WTC11 (cell line): ENCODE measurements at regions not wholly inside any gene's neighbourhood (a gene's known extent, or its start where the extent isn't known, plus 50 kb on each side); places are given as distances from the start of the nearest gene placed in this dataset.

Experiments used
- ATAC-seq: fragments of 200-7000 bp; cut with Tn5 transposase; 2 replicates; pipeline ENCODE4 v1.10.0; 2021; ENCODE audit warnings: mild to moderate bottlenecking, moderate library complexity
- CTCF ChIA-PET: fragments of 300-600 bp; sonication (Branson Sonifier 250); formaldehyde crosslinking; loops from one replicate; lab custom pipeline; 2021; ENCODE audit warnings: antibody characterized with exemption; lab: Charles Lee
- POLR2A ChIA-PET: fragments of 350-600 bp; sonication (Branson Sonifier 250); formaldehyde crosslinking; loops from one replicate; lab custom pipeline; 2021; ENCODE audit warnings: antibody characterized with exemption; lab: Charles Lee
- DNase-seq: peaks from one replicate; pipeline ENCODE4 v3.0.0; 2021; ENCODE audit warnings: low spot score
- H3K27ac Mint-ChIP-seq: 2 replicates; pipeline ENCODE4 v1.8.0; 2021; ENCODE audit warnings: mixed read lengths
- H3K27me3 Mint-ChIP-seq: 2 replicates; pipeline ENCODE4 v1.8.0; 2021; ENCODE audit warnings: low read depth, mild to moderate bottlenecking, moderate library complexity, mixed read lengths
- H3K36me3 Mint-ChIP-seq: 2 replicates; pipeline ENCODE4 v1.8.0; 2021; ENCODE audit warnings: mixed read lengths
- H3K4me1 Mint-ChIP-seq: 2 replicates; pipeline ENCODE4 v1.8.0; 2022; ENCODE audit warnings: mixed read lengths
- H3K4me3 Mint-ChIP-seq: 2 replicates; pipeline ENCODE4 v1.8.0; 2021; ENCODE audit warnings: mild to moderate bottlenecking, moderate library complexity, mixed read lengths
- H3K9me3 Mint-ChIP-seq: 2 replicates; pipeline ENCODE4 v1.8.0; 2021; ENCODE audit warnings: mixed read lengths
- CREM ChIP-seq: sonication (generic); formaldehyde crosslinking; IDR thresholded peaks from 2 replicates; pipeline ENCODE4 v1.8.1; 2022; ENCODE audit warnings: mild to moderate bottlenecking, missing genetic modification reagents, moderate library complexity
- ESRRA ChIP-seq: sonication (generic); formaldehyde crosslinking; IDR thresholded peaks from 2 replicates; pipeline ENCODE4 v1.8.1; 2022; ENCODE audit warnings: mild to moderate bottlenecking, missing genetic modification reagents, borderline replicate concordance
- ETV6 ChIP-seq: sonication (generic); formaldehyde crosslinking; IDR thresholded peaks from 2 replicates; pipeline ENCODE4 v1.8.1; 2022; ENCODE audit warnings: mild to moderate bottlenecking, missing genetic modification reagents
- FOXP1 ChIP-seq: sonication (generic); formaldehyde crosslinking; IDR thresholded peaks from 2 replicates; pipeline ENCODE4 v1.8.0; 2022; ENCODE audit warnings: missing genetic modification reagents, mild to moderate bottlenecking, moderate library complexity, borderline replicate concordance
- GABPB1 ChIP-seq: sonication (generic); formaldehyde crosslinking; IDR thresholded peaks from 2 replicates; pipeline ENCODE4 v1.8.1; 2023; ENCODE audit warnings: mild to moderate bottlenecking, missing genetic modification reagents
- HMGXB4 ChIP-seq: sonication (generic); formaldehyde crosslinking; IDR thresholded peaks from 2 replicates; pipeline ENCODE4 v1.8.1; 2023; ENCODE audit warnings: mild to moderate bottlenecking, moderate library complexity, missing genetic modification reagents
- MYBL2 ChIP-seq: sonication (generic); formaldehyde crosslinking; IDR thresholded peaks from 2 replicates; pipeline ENCODE4 v1.8.1; 2023; ENCODE audit warnings: mild to moderate bottlenecking, moderate library complexity, missing genetic modification reagents
- TEAD1 ChIP-seq: sonication (generic); formaldehyde crosslinking; IDR thresholded peaks from 2 replicates; pipeline ENCODE4 v1.8.0; 2022; ENCODE audit warnings: mild to moderate bottlenecking, missing genetic modification reagents
- ZNF121 ChIP-seq: sonication (generic); formaldehyde crosslinking; IDR thresholded peaks from 2 replicates; pipeline ENCODE4 v1.8.0; 2023; ENCODE audit warnings: missing genetic modification reagents
- ZNF232 ChIP-seq: sonication (generic); formaldehyde crosslinking; IDR thresholded peaks from 2 replicates; pipeline ENCODE4 v1.8.0; 2022; ENCODE audit warnings: mild to moderate bottlenecking, missing genetic modification reagents
- ZNF281 ChIP-seq: sonication (generic); formaldehyde crosslinking; IDR thresholded peaks from 2 replicates; pipeline ENCODE4 v1.8.0; 2023; ENCODE audit warnings: mild to moderate bottlenecking, missing genetic modification reagents
- ZNF396 ChIP-seq: fragments of 250-450 bp; sonication (Bioruptor Pico); IDR thresholded peaks from 2 replicates; pipeline ENCODE4 v1.8.0; 2021; ENCODE audit warnings: mild to moderate bottlenecking, moderate library complexity, borderline replicate concordance
- ZNF532 ChIP-seq: fragments of 250-450 bp; sonication (Bioruptor Pico); IDR thresholded peaks from 2 replicates; pipeline ENCODE4 v1.9.0; 2021; ENCODE audit warnings: mild to moderate bottlenecking, borderline replicate concordance
- TF ChIP-seq, protein P1 (sequence below): fragments of 250-450 bp; sonication (Bioruptor Pico); IDR thresholded peaks from 2 replicates; pipeline ENCODE4 v1.9.0; 2021; ENCODE audit warnings: moderate library complexity, mild to moderate bottlenecking, inconsistent platforms, borderline replicate concordance
- TF ChIP-seq, protein P2 (sequence below): fragments of 250-450 bp; sonication (Bioruptor Pico); IDR thresholded peaks from 2 replicates; pipeline ENCODE4 v1.8.0; 2021; ENCODE audit warnings: mild to moderate bottlenecking
- TF ChIP-seq, protein P3 (sequence below): sonication (generic); formaldehyde crosslinking; IDR thresholded peaks from 2 replicates; pipeline ENCODE4 v1.8.0; 2023; ENCODE audit warnings: missing genetic modification reagents

DNA sequence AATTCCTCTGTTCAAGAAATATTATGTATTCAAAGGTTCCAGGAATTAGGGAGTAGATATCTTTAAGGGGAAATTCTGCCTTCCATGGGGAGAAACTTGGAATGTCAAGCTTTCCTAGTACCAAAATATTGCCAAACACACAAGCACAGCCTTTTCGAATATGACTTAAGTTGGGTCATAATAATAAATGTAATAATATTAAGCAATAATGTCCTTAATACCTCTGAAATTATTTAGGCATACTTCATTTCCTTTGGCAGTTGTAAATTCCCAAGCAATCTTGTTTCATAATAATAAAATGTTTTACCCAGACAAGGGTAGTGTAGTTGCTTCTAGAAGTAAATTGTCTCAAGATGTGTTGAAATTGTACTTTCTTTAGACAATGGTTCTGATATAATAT is 630.3 kb upstream of the CDH18 start (continued):
- no peak for TF ChIP-seq ZNF396 (CRISPR knock-in tag)
- TF ChIP-seq, protein P1, sequence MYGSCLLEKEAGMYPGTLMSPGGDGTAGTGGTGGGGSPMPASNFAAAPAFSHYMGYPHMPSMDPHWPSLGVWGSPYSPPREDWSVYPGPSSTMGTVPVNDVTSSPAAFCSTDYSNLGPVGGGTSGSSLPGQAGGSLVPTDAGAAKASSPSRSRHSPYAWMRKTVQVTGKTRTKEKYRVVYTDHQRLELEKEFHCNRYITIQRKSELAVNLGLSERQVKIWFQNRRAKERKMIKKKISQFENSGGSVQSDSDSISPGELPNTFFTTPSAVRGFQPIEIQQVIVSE, result no peak
- TF ChIP-seq, protein P2, sequence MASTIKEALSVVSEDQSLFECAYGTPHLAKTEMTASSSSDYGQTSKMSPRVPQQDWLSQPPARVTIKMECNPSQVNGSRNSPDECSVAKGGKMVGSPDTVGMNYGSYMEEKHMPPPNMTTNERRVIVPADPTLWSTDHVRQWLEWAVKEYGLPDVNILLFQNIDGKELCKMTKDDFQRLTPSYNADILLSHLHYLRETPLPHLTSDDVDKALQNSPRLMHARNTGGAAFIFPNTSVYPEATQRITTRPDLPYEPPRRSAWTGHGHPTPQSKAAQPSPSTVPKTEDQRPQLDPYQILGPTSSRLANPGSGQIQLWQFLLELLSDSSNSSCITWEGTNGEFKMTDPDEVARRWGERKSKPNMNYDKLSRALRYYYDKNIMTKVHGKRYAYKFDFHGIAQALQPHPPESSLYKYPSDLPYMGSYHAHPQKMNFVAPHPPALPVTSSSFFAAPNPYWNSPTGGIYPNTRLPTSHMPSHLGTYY (CRISPR knock-in tag), result no peak
- no peak for TF ChIP-seq ETV6 (CRISPR knock-in tag)
- no peak for TF ChIP-seq ZNF232 (CRISPR knock-in tag)
- no peak for TF ChIP-seq ZNF281
- TF ChIP-seq MYBL2 (CRISPR knock-in tag), result no peak
- TF ChIP-seq, all 79 proteins: peak for 0

DNA sequence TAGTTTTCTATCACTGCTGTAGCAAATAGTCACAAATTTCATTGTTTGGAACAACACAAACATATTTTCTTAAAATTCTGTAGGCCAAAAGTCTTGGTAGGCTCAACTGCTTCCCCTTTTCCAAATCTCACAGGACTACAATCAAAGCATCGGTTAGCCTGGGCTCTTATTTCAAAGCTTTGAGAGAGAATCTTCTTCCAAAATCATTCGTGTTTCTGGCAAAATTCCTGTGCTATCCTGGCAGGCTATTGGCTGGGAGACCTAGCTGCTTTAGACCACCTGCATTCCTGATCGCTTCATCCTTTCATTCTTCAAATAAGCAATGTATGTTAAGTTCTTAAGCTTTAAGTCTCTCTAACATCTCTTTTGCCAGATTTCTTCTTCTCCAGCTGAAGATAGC is 629.8 kb upstream of the CDH18 start:
- Mint-ChIP-seq H3K4me3 (no peak overlapping the region), H3K27ac (no peak overlapping the region), H3K4me1 (peaks cover 14% of the 10 kb centered on the region), H3K27me3 (no peaks in the 10 kb centered on the region), H3K36me3 (peaks cover 8% of the 10 kb centered on the region), H3K9me3 (peaks cover 10% of the 10 kb centered on the region)
- no peak for ATAC-seq
- no peak for DNase-seq
- POLR2A ChIA-PET, result no interaction called here
- CTCF ChIA-PET, result interaction anchor here (1.9 kb wide), 1 partner anchor 16 kb away, joined by 6 read pairs; no protein-coding TSS in a partner anchor
- TF ChIP-seq, protein P3, sequence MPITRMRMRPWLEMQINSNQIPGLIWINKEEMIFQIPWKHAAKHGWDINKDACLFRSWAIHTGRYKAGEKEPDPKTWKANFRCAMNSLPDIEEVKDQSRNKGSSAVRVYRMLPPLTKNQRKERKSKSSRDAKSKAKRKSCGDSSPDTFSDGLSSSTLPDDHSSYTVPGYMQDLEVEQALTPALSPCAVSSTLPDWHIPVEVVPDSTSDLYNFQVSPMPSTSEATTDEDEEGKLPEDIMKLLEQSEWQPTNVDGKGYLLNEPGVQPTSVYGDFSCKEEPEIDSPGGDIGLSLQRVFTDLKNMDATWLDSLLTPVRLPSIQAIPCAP (CRISPR knock-in tag), result no peak
- TF ChIP-seq, all 79 proteins: peak for 0

DNA sequence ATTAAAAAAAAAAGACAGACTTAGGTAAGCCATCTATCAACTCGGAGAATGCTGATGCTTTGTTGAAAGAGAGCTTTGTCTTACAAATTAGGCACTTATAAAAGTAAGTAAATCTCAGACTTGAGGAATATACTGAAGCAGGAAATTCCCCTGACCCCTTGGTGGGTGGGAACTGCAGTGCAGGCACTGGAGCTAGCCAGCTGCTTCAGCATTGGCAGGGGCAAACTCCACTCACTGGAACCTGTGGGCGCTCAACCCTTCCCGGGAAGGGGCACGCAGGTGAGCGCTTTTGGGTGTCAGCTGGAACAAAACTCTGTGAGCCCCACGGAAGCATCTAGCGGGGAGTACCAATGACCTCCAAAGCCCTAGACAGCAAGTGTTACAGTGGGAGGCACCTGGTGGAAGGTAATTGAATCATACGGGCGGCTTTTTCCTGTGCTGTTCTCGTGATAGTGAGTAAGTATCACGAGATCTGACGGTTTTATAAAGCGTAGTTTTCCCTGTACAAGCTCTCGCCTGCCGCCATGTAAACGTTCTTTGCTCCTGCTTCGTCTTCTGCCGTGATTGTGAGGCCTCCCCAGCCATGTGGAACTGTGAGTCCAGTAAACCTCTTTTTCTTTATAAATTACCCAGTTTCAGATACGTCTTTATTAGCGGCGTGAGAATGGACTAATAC is 628.0 kb upstream of the CDH18 start:
- Mint-ChIP-seq H3K36me3 (peaks cover 9% of the 10 kb centered on the region), H3K27ac (no peak overlapping the region), H3K4me1 (peaks cover 14% of the 10 kb centered on the region), H3K9me3 (peaks cover 11% of the 10 kb centered on the region), H3K4me3 (no peak overlapping the region), H3K27me3 (no peaks in the 10 kb centered on the region)
- CTCF ChIA-PET, result interaction anchor here (1.0 kb wide), 1 partner anchor 14 kb away, joined by 3 read pairs; no protein-coding TSS in a partner anchor
- ATAC-seq, result peak; percentile 81
- no peak for TF ChIP-seq FOXP1 (CRISPR knock-in tag)
- TF ChIP-seq GABPB1 (CRISPR knock-in tag), result no peak
- TF ChIP-seq CREM (CRISPR knock-in tag), result no peak
- no peak for TF ChIP-seq TEAD1 (CRISPR knock-in tag)
- no peak for TF ChIP-seq ESRRA (CRISPR knock-in tag)
- TF ChIP-seq ZNF532 (CRISPR knock-in tag), result no peak
- TF ChIP-seq HMGXB4 (CRISPR knock-in tag), result no peak
- TF ChIP-seq ZNF121, result no peak
- DNase-seq, result no peak
- POLR2A ChIA-PET, result no interaction called here
